T-cell (primary cell): ENCODE measurements at regions not wholly inside any gene's neighbourhood (a gene's known extent, or its start where the extent isn't known, plus 50 kb on each side); places are given as distances from the start of the nearest gene placed in this dataset.

ENCODE experiments used
- ATAC-seq, 4 experiments: fragments of 200-7000 bp in 3 of 4; fragments of 150-1000 bp in 1 of 4; cut with Tn5 transposase; replicated peaks in 1 of 4; 1 replicate in 3 of 4; 2 replicates in 1 of 4; pipeline ENCODE4 v1.10.0; 2021; ENCODE audit warnings: moderate library complexity in 3 of 4, mild to moderate bottlenecking in 2 of 4, moderate number of reproducible peaks in 1 of 4
- CTCF ChIA-PET, 2 donors: fragments of 300-600 bp; sonication (Branson Sonifier 250); formaldehyde crosslinking; loops; one replicate each; lab custom pipeline; 2022; ENCODE audit warnings: antibody characterized with exemption in 2 of 2; lab: Charles Lee
- POLR2A ChIA-PET, 2 donors: fragments of 300-600 bp; sonication (Branson Sonifier 250); formaldehyde crosslinking; loops; one replicate each; lab custom pipeline; 2022; ENCODE audit warnings: antibody characterized with exemption in 2 of 2; lab: Charles Lee
- DNase-seq, 35 experiments: peaks; one replicate each; pipeline versions ENCODE4 v3.0.0 to v3.0.0-alpha.2; 2013 to 2023
- H3K27ac ChIP-seq: one replicate; pipeline ENCODE4 v1.5.1; 2013; ENCODE audit warnings: low read length
- H3K27me3 ChIP-seq, 2 experiments: replicated peaks in 1 of 2; 1 replicate in 1 of 2; 2 replicates in 1 of 2; pipeline versions ENCODE4 v1.6.1 to v1.7.0; 2013; ENCODE audit warnings: low read length in 1 of 2, mixed read lengths in 1 of 2; ENCODE audit not compliant: control insufficient read depth in 2 of 2, insufficient read depth in 2 of 2; ENCODE audit errors: extremely low read depth in 1 of 2
- H3K36me3 ChIP-seq, 2 donors: 1 replicate in 1 of 2; 2 replicates in 1 of 2; pipeline versions ENCODE4 v1.6.1 to v1.7.0; 2013; ENCODE audit warnings: low read length in 1 of 2; ENCODE audit not compliant: control insufficient read depth in 2 of 2, insufficient read depth in 1 of 2; ENCODE audit errors: extremely low read depth in 1 of 2
- H3K4me1 ChIP-seq, 2 experiments: 1 replicate in 1 of 2; 2 replicates in 1 of 2; pipeline versions ENCODE4 v1.6.1 to v1.7.0; 2013; ENCODE audit warnings: low read length in 2 of 2, mixed read lengths in 1 of 2; ENCODE audit not compliant: insufficient read depth in 2 of 2, control insufficient read depth in 1 of 2; ENCODE audit errors: extremely low read depth in 1 of 2
- H3K4me3 ChIP-seq, 2 donors: 1 replicate in 1 of 2; 2 replicates in 1 of 2; pipeline versions ENCODE4 v1.5.1 to v1.7.0; 2013; ENCODE audit warnings: mild to moderate bottlenecking in 2 of 2, low read length in 1 of 2, moderate library complexity in 1 of 2; ENCODE audit not compliant: control insufficient read depth in 1 of 2; ENCODE audit errors: extremely low read depth in 1 of 2
- H3K9me3 ChIP-seq: 2 replicates; pipeline ENCODE4 v1.7.0; 2013
- H3K27ac Mint-ChIP-seq, 2 donors: one replicate each; pipeline ENCODE4 v1.8.0; 2020 to 2021; ENCODE audit warnings: mild to moderate bottlenecking in 2 of 2, mixed read lengths in 2 of 2
- H3K27me3 Mint-ChIP-seq, 2 donors: one replicate each; pipeline ENCODE4 v1.8.0; 2021 to 2022; ENCODE audit warnings: mixed read lengths in 2 of 2
- H3K36me3 Mint-ChIP-seq: one replicate; pipeline ENCODE4 v1.8.0; 2021; ENCODE audit warnings: mixed read lengths
- H3K4me1 Mint-ChIP-seq, 3 donors: one replicate each; pipeline ENCODE4 v1.8.0; 2020 to 2022; ENCODE audit warnings: mixed read lengths in 3 of 3, mild to moderate bottlenecking in 1 of 3
- H3K4me3 Mint-ChIP-seq, 3 donors: one replicate each; pipeline ENCODE4 v1.8.0; 2020 to 2022; ENCODE audit warnings: mild to moderate bottlenecking in 3 of 3, mixed read lengths in 3 of 3, moderate library complexity in 3 of 3
- H3K9me3 Mint-ChIP-seq, 3 donors: one replicate each; pipeline ENCODE4 v1.8.0; 2020 to 2022; ENCODE audit warnings: mixed read lengths in 3 of 3
- WGBS: methylation state at CpG from one replicate; pipeline ENCODE4 v1.1.5; 2013; ENCODE audit warnings: missing lambda C conversion rate; ENCODE audit not compliant: insufficient coverage; 5-methylcytosine and 5-hydroxymethylcytosine counted together

DNA sequence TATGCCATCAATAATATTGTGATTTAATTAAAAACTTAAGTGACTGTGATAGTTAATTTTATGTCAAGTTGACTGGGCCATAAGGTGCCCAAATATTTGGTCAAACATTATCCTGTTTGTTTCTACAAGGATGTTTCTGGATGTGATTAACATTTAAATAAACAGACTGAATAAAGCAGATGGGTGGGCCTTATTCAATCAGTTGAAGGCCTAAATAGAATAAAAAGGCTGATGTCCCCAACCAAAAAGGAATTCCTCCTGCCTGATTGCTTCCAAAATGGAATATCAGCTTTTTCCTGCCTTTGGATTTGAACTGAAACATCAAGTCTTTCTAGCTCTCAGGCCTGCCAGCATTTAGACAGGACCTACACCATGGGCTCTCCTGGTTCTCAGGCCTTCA, 961.7 kb downstream of the NTRK3 start:
- no peak overlapping the region for H3K4me3 Mint-ChIP-seq
- Histone ChIP-seq H3K4me1 (no peaks in the 10 kb centered on the region), H3K9me3 (no peaks in the 10 kb centered on the region), H3K4me3 (no peak overlapping the region), H3K27ac (no peak overlapping the region), H3K27me3 (no peaks in the 10 kb centered on the region), H3K36me3 (no peaks in the 10 kb centered on the region)
- H3K27ac Mint-ChIP-seq = no peak overlapping the region
- DNase-seq (no peak), ATAC-seq (no peak)
- no peaks in the 10 kb centered on the region for H3K27me3 Mint-ChIP-seq
- H3K36me3 Mint-ChIP-seq = no peaks in the 10 kb centered on the region
- peaks cover 0 to 3% (median 1%) of the 10 kb centered on the region in 3 donors for H3K9me3 Mint-ChIP-seq
- CTCF ChIA-PET = no interaction called here
- POLR2A ChIA-PET = no interaction called here
- no peaks in the 10 kb centered on the region for H3K4me1 Mint-ChIP-seq

GRCh38 chr15:87293031-87293430, 963.5 kb downstream of the NTRK3 start:
- ATAC-seq (no peak), DNase-seq (no peak)
- Mint-ChIP-seq H3K27ac (no peak overlapping the region), H3K4me3 (no peak overlapping the region), H3K9me3 (peaks cover 0 to 3% (median 0%) of the 10 kb centered on the region in 3 donors), H3K36me3 (no peaks in the 10 kb centered on the region), H3K4me1 (no peaks in the 10 kb centered on the region), H3K27me3 (no peaks in the 10 kb centered on the region)
- Histone ChIP-seq H3K36me3 (no peaks in the 10 kb centered on the region), H3K27me3 (no peaks in the 10 kb centered on the region), H3K27ac (no peak overlapping the region), H3K4me3 (no peak overlapping the region), H3K4me1 (no peaks in the 10 kb centered on the region), H3K9me3 (no peaks in the 10 kb centered on the region)
- no CpG with 5 or more reads among the region's 2 CpGs for WGBS
- ChIA-PET CTCF (no interaction called here), POLR2A (no interaction called here)

DNA sequence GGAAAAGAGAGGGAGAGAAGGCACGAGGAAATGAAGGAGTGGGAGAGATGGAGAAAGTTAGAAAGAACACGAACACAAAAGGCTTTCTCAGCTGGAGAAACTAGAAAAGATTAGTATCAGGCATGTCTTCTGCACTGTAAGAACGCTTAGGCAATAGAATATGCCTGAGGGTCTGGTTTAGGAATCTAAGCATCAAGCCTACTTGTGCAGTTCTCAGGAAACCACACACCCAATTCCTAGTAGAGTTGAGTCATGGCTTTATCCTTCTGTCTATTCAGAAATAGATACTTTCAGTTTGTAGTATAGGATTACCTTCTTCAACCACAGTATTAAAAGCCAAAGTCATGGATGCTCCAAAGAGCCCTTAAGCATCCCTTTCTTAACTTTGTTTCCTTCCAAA, 969.4 kb downstream of the NTRK3 start:
- POLR2A ChIA-PET = no interaction called here
- Histone ChIP-seq H3K4me1 (no peaks in the 10 kb centered on the region), H3K27me3 (no peaks in the 10 kb centered on the region), H3K9me3 (no peaks in the 10 kb centered on the region), H3K36me3 (no peaks in the 10 kb centered on the region), H3K4me3 (no peak overlapping the region), H3K27ac (no peak overlapping the region)
- DNase-seq = no peak
- no peak for ATAC-seq
- WGBS = 57% methylated on average over 1 of the region's 3 CpGs
- CTCF ChIA-PET = no interaction called here
- H3K27me3 Mint-ChIP-seq = no peaks in the 10 kb centered on the region
- no peaks in the 10 kb centered on the region for H3K36me3 Mint-ChIP-seq
- H3K9me3 Mint-ChIP-seq = peaks cover 0 to 3% (median 0%) of the 10 kb centered on the region in 3 donors
- no peak overlapping the region for H3K4me3 Mint-ChIP-seq
- H3K27ac Mint-ChIP-seq = no peak overlapping the region
- no peaks in the 10 kb centered on the region for H3K4me1 Mint-ChIP-seq

DNA sequence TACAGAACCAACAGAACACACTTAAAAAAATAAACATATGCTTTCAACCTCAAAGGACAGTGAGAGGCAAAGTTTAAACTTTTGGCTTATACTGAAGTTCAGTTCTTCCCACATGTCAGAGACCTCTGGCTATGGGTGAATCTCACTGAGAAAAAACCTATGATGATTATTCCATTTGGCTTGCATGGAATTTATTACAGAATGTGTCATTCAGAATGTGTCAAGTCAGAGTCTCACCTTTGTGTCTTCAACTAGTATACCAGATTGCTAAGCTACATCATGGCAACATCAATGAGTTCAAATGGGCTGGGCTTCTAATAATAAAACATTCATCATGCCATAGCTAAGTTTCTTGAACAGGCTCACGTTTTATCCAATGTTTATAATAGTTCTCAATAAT, 987.0 kb downstream of the NTRK3 start:
- Mint-ChIP-seq H3K36me3 (no peaks in the 10 kb centered on the region), H3K4me1 (no peaks in the 10 kb centered on the region), H3K27ac (no peak overlapping the region), H3K4me3 (no peak overlapping the region), H3K27me3 (peaks cover 4 to 6% of the 10 kb centered on the region in 2 donors), H3K9me3 (peaks cover 0 to 3% (median 0%) of the 10 kb centered on the region in 3 donors)
- Histone ChIP-seq H3K4me1 (no peaks in the 10 kb centered on the region), H3K4me3 (no peak overlapping the region), H3K27ac (no peak overlapping the region), H3K36me3 (no peaks in the 10 kb centered on the region), H3K9me3 (no peaks in the 10 kb centered on the region), H3K27me3 (no peaks in the 10 kb centered on the region)
- ChIA-PET POLR2A (no interaction called here), CTCF (no interaction called here)
- WGBS = no CpG with 5 or more reads among the region's 1 CpG
- ATAC-seq (no peak), DNase-seq (no peak)

- peaks cover 0 to 3% (median 0%) of the 10 kb centered on the region in 3 donors for H3K9me3 Mint-ChIP-seq
- H3K4me1 ChIP-seq = no peaks in the 10 kb centered on the region
- DNase-seq (no peak), ATAC-seq (no peak)
- peaks cover 4 to 6% of the 10 kb centered on the region in 2 donors for H3K27me3 Mint-ChIP-seq
- H3K36me3 ChIP-seq = no peaks in the 10 kb centered on the region
- H3K4me3 ChIP-seq = no peak overlapping the region
- ChIA-PET CTCF (no interaction called here), POLR2A (interaction anchor here in 1 of 2 donors (0.5 kb wide), 1 partner anchor 448 kb away, joined by 3 read pairs; no protein-coding TSS in a partner anchor)
- no peak overlapping the region for H3K4me3 Mint-ChIP-seq
- 81% methylated on average over 2 of the region's 2 CpGs for WGBS
- H3K27ac ChIP-seq = no peak overlapping the region
- H3K36me3 Mint-ChIP-seq = no peaks in the 10 kb centered on the region
- no peaks in the 10 kb centered on the region for H3K27me3 ChIP-seq
- no peaks in the 10 kb centered on the region for H3K9me3 ChIP-seq
- no peaks in the 10 kb centered on the region for H3K4me1 Mint-ChIP-seq
- no peak overlapping the region for H3K27ac Mint-ChIP-seq
Observed at GRCh38 chr15:87268675-87269074, 987.9 kb downstream of the NTRK3 start.

DNA sequence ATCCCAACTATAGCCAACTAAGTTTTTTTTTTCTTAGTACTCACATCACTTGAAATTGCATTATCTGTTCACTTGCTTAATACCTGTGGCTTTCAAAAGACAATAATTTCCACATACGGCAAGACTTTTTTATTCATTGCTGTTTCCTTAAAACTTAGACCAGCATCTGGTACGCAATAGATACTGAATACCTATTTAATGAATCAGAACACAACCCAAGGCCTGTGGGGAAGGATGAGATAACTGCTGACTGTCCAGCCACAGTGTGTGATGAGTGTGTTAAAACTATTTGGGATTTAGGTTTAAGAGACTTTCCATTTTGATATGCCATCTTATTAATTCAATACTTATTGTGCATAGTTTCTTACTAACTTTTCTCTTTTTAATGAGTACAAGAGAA, 988.7 kb downstream of the NTRK3 start:
- H3K9me3 ChIP-seq = no peaks in the 10 kb centered on the region
- H3K36me3 Mint-ChIP-seq = no peaks in the 10 kb centered on the region
- no peaks in the 10 kb centered on the region for H3K27me3 ChIP-seq
- no peaks in the 10 kb centered on the region for H3K4me1 Mint-ChIP-seq
- ChIA-PET CTCF (no interaction called here), POLR2A (no interaction called here)
- no peaks in the 10 kb centered on the region for H3K36me3 ChIP-seq
- H3K27ac ChIP-seq = no peak overlapping the region
- H3K27ac Mint-ChIP-seq = no peak overlapping the region
- H3K4me3 ChIP-seq = no peak overlapping the region
- DNase-seq (no peak), ATAC-seq (no peak)
- WGBS = no CpG with 5 or more reads among the region's 2 CpGs
- H3K9me3 Mint-ChIP-seq = peaks cover 0 to 7% (median under 1%) of the 10 kb centered on the region in 3 donors
- no peak overlapping the region for H3K4me3 Mint-ChIP-seq
- no peaks in the 10 kb centered on the region for H3K4me1 ChIP-seq
- peaks cover 8 to 9% of the 10 kb centered on the region in 2 donors for H3K27me3 Mint-ChIP-seq

- Mint-ChIP-seq H3K36me3 (no peaks in the 10 kb centered on the region), H3K27ac (no peak overlapping the region), H3K4me3 (no peak overlapping the region), H3K9me3 (peaks cover 0 to 19% (median 7%) of the 10 kb centered on the region in 3 donors), H3K27me3 (peaks cover 12 to 13% of the 10 kb centered on the region in 2 donors), H3K4me1 (no peaks in the 10 kb centered on the region)
- POLR2A ChIA-PET = no interaction called here
- no peak overlapping the region for H3K4me3 ChIP-seq
- H3K4me1 ChIP-seq = no peaks in the 10 kb centered on the region
- H3K9me3 ChIP-seq = no peaks in the 10 kb centered on the region
- no peak for DNase-seq
- no peaks in the 10 kb centered on the region for H3K36me3 ChIP-seq
- H3K27me3 ChIP-seq = no peaks in the 10 kb centered on the region
- CTCF ChIA-PET = no interaction called here
- no peak for ATAC-seq
- 80% methylated on average over 1 of the region's 2 CpGs for WGBS
- H3K27ac ChIP-seq = no peak overlapping the region
Observed at GRCh38 chr15:87263871-87264270, 992.7 kb downstream of the NTRK3 start.
